ENCODE measurements at regions not wholly inside any gene's neighbourhood (a gene's known extent, or its start where the extent isn't known, plus 50 kb on each side); places are given as distances from the start of the nearest gene placed in this dataset.

GRCh38 chr4:18278244-18278643 is 256.7 kb upstream of the LCORL start:
- no peaks in the 10 kb centered on the region for H3K9me3 ChIP-seq (ENCODE audit: insufficient read depth, low read depth)
- H3K36me3 ChIP-seq (ENCODE audit: low read depth) = no peaks in the 10 kb centered on the region
- no peak overlapping the region for H2AFZ ChIP-seq
- H4K20me1 ChIP-seq (ENCODE audit: insufficient read depth) = no peaks in the 10 kb centered on the region
- ChIA-PET CTCF (no interaction called here), POLR2A (ENCODE audit: unreplicated experiment) (no interaction called here)
- no peak for TF ChIP-seq EZH2 (IDR thresholded peaks at IDR 0.05; ENCODE audit: low read depth)
- TF ChIP-seq, protein P1, sequence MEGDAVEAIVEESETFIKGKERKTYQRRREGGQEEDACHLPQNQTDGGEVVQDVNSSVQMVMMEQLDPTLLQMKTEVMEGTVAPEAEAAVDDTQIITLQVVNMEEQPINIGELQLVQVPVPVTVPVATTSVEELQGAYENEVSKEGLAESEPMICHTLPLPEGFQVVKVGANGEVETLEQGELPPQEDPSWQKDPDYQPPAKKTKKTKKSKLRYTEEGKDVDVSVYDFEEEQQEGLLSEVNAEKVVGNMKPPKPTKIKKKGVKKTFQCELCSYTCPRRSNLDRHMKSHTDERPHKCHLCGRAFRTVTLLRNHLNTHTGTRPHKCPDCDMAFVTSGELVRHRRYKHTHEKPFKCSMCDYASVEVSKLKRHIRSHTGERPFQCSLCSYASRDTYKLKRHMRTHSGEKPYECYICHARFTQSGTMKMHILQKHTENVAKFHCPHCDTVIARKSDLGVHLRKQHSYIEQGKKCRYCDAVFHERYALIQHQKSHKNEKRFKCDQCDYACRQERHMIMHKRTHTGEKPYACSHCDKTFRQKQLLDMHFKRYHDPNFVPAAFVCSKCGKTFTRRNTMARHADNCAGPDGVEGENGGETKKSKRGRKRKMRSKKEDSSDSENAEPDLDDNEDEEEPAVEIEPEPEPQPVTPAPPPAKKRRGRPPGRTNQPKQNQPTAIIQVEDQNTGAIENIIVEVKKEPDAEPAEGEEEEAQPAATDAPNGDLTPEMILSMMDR (conservative IDR thresholded peaks at IDR 0.05) = no peak
- H3K4me2 ChIP-seq = no peak overlapping the region
- BruUV-seq (replicated peaks) = no TSS peak
- no peak overlapping the region for H3K4me3 ChIP-seq
- no peaks in the 10 kb centered on the region for H3K4me1 ChIP-seq (replicated peaks; ENCODE audit: insufficient read depth)
- no peak overlapping the region for H3K27ac ChIP-seq
- DNase-seq = no peak
- no peaks in the 10 kb centered on the region for H3K79me2 ChIP-seq (ENCODE audit: low read depth)
- no peaks in the 10 kb centered on the region for H3F3A ChIP-seq (ENCODE audit: insufficient read depth, low read depth)
- no peaks in the 10 kb centered on the region for H3K9me2 ChIP-seq (ENCODE audit: insufficient read depth)
- intact Hi-C loops (cut with micrococcal nuclease; ENCODE audit: unreplicated experiment) = no loop called here
- H3K27me3 ChIP-seq (ENCODE audit: insufficient read depth, low read depth) = no peaks in the 10 kb centered on the region

- H3K9me3 ChIP-seq (ENCODE audit: insufficient read depth, low read depth) = no peaks in the 10 kb centered on the region
- no TSS peak for BruUV-seq (replicated peaks)
- H3K4me1 ChIP-seq (replicated peaks; ENCODE audit: insufficient read depth) = no peaks in the 10 kb centered on the region
- H3K9me2 ChIP-seq (ENCODE audit: insufficient read depth) = no peaks in the 10 kb centered on the region
- no peak overlapping the region for H3K4me3 ChIP-seq
- no peaks in the 10 kb centered on the region for H4K20me1 ChIP-seq (ENCODE audit: insufficient read depth)
- no peaks in the 10 kb centered on the region for H3K79me2 ChIP-seq (ENCODE audit: low read depth)
- no peaks in the 10 kb centered on the region for H3K36me3 ChIP-seq (ENCODE audit: low read depth)
- no peak overlapping the region for H2AFZ ChIP-seq
- no peak for DNase-seq
- ChIA-PET POLR2A (ENCODE audit: unreplicated experiment) (no interaction called here), CTCF (no interaction called here)
- TF ChIP-seq, protein P1 (conservative IDR thresholded peaks at IDR 0.05) = no peak
- no peak for TF ChIP-seq EZH2 (IDR thresholded peaks at IDR 0.05; ENCODE audit: low read depth)
- H3F3A ChIP-seq (ENCODE audit: insufficient read depth, low read depth) = no peaks in the 10 kb centered on the region
- no peaks in the 10 kb centered on the region for H3K27me3 ChIP-seq (ENCODE audit: insufficient read depth, low read depth)
- H3K27ac ChIP-seq = no peak overlapping the region
- no peak overlapping the region for H3K4me2 ChIP-seq
- intact Hi-C loops (cut with micrococcal nuclease; ENCODE audit: unreplicated experiment) = no loop called here
These were observed 241.3 kb upstream of the LCORL start for GRCh38 chr4:18262832-18263231.

DNA sequence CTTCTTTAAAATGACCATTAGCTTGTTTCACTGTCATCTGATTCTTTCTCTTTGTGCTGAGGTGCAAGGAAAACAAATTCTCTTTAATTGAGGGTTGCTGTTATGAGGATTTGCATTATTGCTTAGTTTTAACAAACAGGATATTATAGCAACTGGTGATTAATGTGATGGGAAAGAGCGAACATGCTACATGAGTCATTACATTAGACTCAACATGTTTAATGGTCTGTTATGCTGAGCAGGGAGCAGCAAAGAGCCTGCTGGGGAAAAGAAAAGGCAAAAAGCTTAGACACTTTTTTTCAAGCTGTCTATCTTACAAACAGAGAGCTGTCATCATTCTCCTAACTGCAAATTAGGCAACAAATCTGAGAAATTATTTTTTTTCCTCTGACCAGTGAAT is 230.5 kb upstream of the LCORL start:
- CTCF ChIA-PET = no interaction called here
- POLR2A ChIA-PET (ENCODE audit: unreplicated experiment) = no interaction called here
- intact Hi-C loops (cut with micrococcal nuclease; ENCODE audit: unreplicated experiment) = no loop called here
- H3K27ac ChIP-seq = no peak overlapping the region
- no peaks in the 10 kb centered on the region for H4K20me1 ChIP-seq (ENCODE audit: insufficient read depth)
- no peaks in the 10 kb centered on the region for H3K9me3 ChIP-seq (ENCODE audit: insufficient read depth, low read depth)
- no peak overlapping the region for H3K4me3 ChIP-seq
- no peak overlapping the region for H2AFZ ChIP-seq
- no peak for DNase-seq
- no peaks in the 10 kb centered on the region for H3K27me3 ChIP-seq (ENCODE audit: insufficient read depth, low read depth)
- TF ChIP-seq, protein P1 (conservative IDR thresholded peaks at IDR 0.05) = no peak
- TF ChIP-seq EZH2 (IDR thresholded peaks at IDR 0.05; ENCODE audit: low read depth) = no peak
- H3K4me2 ChIP-seq = no peak overlapping the region
- no TSS peak for BruUV-seq (replicated peaks)
- no peaks in the 10 kb centered on the region for H3K36me3 ChIP-seq (ENCODE audit: low read depth)
- H3K79me2 ChIP-seq (ENCODE audit: low read depth) = no peaks in the 10 kb centered on the region
- no peaks in the 10 kb centered on the region for H3K4me1 ChIP-seq (replicated peaks; ENCODE audit: insufficient read depth)
- no peaks in the 10 kb centered on the region for H3F3A ChIP-seq (ENCODE audit: insufficient read depth, low read depth)
- H3K9me2 ChIP-seq (ENCODE audit: insufficient read depth) = no peaks in the 10 kb centered on the region

Data from PC-9 (cell line).